HG03066 (cell line): ENCODE measurements at regions not wholly inside any gene's neighbourhood (a gene's known extent, or its start where the extent isn't known, plus 50 kb on each side); places are given as distances from the start of the nearest gene placed in this dataset.

Experiments
- ATAC-seq: cut with Tn5 transposase; IDR thresholded peaks from one replicate; pipeline ENCODE4 v1.9.1; 2021; ENCODE audit warnings: low read depth; ENCODE audit not compliant: unreplicated experiment

DNA sequence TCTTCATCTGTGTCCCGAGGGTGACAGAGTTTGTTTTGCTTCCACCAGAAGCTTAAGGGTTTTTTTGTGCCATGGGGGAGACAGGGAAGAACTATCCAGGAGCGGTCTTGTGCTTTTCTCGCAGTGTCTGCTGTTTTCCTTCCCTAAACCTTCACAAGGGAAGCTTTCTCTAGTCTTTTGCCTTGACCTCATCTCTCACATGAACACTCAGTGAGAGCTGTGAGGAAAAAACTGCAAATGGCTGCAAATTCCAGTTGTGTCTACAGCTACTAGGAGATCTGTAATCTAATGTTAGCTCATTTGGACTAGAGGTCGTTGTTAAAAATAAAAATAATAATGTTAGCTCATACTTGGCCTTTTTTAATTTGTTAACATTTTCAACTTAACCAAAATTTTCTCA lies 264.7 kb upstream of the SESN3 start:
- no peak for ATAC-seq

DNA sequence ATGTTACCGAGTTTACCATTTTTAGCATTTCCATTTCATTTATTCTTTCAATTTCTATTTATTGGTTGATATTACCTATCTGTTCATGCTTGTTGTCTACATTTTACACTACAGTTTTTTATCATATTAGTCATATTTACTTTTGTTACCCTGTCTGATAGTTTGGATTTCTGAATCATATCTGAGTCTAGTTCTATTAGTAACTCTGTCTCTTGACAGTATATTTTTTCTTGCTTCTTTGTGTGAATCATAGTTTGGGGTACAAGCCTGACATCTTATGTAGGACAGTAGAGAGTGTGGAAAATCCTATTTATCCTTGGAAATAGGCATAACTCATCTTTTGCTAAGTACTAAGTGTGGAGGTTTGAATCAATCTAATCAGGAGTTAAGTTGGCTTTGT lies 263.9 kb upstream of the SESN3 start:
- no peak for ATAC-seq

GRCh38 chr11:95494167-95494566 lies 263.2 kb upstream of the SESN3 start:
- no peak for ATAC-seq

DNA sequence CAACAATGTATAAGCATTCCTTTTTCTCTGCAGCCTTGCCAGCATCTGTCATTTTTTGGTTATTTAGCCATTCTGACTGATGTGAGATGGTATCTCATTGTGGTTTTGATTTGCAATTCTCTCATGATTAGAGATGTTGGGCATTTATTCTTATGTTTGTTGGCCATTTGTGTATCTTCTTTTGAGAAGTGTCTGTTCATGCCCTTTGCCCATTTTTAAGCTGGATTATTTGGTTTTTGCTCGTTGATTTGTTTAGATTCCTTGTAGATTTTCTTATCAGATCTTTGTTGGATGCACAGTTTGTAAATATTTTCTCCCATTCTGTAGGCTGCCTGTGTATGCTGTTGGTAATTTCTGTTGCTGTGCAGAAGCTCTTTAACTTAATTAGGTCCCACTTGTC lies 259.6 kb upstream of the SESN3 start:
- ATAC-seq, result no peak

- ATAC-seq, result no peak
These were observed 256.9 kb upstream of the SESN3 start for GRCh38 chr11:95487938-95488337.

DNA sequence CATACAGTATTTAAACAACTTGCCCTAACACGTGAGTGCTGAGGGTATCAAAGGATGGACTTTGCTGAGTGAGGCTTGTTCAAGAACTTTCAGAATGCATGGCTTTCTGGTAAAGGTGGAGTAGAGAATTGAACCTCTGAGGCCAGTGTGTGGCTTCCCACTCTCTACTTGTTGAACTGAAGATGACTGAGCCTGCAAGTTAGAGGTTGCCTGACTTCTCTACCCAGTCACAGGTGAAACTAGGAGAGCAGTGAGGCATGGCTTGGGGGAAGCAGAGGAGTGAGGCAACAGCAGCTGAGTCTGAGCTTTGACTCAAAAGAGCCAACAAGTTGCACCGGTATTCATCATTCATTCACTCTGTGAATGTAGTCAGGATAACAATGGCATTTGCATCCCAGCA lies 256.4 kb upstream of the SESN3 start:
- ATAC-seq, result peak; percentile 100

DNA sequence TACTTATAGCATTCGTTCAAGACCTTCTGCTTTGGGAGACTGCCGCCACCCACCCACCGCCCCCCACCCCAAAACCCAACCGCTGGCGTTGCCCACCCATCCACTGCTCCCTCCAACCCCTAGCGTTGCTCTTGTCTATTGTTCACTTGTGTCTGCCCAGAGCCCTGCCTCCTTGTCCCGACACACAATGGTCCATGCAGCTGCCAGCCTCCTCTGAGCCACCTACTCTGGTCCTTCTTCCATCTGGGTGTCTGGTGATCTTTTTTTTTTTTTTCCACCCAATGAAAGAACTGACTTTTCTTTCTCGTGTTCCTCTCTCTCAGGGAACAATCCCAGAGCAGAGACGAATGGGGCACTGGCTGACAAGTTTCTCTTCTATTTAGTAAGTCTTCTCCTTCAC lies 256.0 kb upstream of the SESN3 start:
- no peak for ATAC-seq

GRCh38 chr11:95486466-95486865 lies 255.5 kb upstream of the SESN3 start:
- ATAC-seq, result no peak

DNA sequence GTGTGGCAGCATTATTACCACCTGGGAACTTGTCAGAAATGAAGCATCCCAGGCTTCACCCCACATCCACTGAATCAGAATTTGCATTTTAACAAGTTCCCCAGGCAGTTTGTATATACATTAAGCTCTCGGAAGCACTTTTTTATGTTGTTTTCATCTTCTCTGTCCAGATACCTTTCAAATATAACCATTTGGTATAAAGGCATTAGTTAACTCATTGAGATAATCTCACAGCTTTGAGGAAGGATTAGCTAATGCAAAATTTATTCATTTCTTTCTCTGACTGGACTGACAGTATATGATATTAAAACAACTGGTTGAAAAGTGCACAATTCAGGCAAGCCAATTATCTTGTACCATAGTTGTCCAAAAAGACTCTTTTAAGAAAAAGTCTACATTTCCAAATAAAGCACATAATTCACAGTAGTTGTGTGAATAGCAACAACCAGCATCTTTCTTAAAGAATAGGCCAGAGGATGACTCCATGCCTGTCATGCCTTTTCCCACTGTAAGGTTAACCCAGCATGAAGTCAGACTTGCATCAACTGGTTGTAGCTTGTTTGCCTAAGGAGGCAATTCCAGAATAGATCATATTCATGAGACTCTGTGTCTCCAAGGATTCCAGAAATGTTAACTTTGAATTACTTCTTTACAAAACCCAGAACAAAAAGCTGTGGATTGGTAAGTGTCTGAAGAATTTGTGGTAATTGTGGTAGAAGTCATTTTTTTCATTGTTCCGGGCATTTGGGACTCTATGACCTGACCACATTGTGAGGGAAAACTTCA lies 254.3 kb upstream of the SESN3 start:
- ATAC-seq, result no peak

- no peak for ATAC-seq
These were observed 252.3 kb upstream of the SESN3 start for GRCh38 chr11:95483339-95483738.

- ATAC-seq, result no peak
These were observed 247.0 kb upstream of the SESN3 start for GRCh38 chr11:95478003-95478402.

DNA sequence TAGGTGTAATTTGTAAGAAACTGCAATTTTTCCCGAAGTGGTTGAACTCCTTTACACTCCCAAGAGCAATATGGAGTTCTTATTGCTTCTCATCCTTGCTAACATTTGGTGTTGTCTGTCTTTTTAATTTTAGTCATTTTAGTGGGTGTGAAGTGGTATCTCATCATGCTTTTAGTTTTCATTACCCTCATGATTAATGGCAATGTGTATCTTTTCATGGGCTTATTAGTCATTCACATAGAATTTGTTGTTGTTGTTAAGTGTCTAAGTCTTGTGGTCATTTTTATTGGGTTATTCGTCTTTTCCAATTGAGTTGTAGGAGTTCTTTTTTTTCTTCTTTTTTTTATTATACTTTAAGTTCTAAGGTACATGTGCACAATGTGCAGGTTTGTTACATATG lies 238.3 kb upstream of the SESN3 start:
- ATAC-seq, result no peak

DNA sequence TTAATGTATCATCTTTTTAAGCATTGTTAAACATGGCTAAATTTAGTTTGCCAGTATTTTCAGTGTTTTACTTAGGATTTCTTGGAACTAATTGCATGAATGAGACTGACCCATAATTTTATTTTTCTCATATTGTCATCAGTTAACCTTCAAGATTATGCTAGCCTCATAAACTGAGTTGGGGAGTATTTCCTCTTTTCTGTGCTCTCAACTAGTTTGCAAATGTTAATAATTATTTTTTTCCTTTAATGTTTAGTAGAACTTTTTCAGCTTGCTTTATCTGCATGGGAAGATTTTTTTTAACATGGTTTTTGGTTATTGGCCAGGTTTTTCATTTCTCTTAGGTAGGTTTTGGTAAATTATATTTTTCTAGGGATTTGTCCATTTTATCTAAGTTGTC lies 235.4 kb upstream of the SESN3 start:
- ATAC-seq, result no peak

GRCh38 chr11:95465887-95466286 lies 234.9 kb upstream of the SESN3 start:
- no peak for ATAC-seq

- no peak for ATAC-seq
These were observed 230.9 kb upstream of the SESN3 start for GRCh38 chr11:95461858-95462257.

DNA sequence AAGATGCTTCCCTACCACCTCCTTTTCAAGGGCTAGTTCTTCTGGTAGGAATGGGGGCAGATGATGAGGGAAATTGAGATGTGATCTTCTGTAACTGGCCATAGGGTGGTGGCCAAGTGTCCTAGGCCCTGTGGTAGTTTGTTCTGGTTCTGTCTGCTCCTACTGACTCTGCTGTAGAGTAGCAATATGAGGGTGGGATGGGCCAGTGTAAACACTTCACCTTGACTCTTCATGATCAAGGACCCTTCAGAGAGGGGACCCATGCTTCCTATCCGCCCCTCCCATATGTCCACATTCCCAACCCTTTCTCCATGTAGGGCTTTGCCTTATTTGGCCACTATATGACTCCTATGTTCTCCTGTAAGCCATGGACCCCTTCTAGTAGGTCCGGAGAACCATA lies 230.3 kb upstream of the SESN3 start:
- no peak for ATAC-seq

GRCh38 chr11:95459291-95460042 lies 228.5 kb upstream of the SESN3 start:
- no peak for ATAC-seq

GRCh38 chr11:95456714-95457491 lies 225.9 kb upstream of the SESN3 start:
- no peak for ATAC-seq

DNA sequence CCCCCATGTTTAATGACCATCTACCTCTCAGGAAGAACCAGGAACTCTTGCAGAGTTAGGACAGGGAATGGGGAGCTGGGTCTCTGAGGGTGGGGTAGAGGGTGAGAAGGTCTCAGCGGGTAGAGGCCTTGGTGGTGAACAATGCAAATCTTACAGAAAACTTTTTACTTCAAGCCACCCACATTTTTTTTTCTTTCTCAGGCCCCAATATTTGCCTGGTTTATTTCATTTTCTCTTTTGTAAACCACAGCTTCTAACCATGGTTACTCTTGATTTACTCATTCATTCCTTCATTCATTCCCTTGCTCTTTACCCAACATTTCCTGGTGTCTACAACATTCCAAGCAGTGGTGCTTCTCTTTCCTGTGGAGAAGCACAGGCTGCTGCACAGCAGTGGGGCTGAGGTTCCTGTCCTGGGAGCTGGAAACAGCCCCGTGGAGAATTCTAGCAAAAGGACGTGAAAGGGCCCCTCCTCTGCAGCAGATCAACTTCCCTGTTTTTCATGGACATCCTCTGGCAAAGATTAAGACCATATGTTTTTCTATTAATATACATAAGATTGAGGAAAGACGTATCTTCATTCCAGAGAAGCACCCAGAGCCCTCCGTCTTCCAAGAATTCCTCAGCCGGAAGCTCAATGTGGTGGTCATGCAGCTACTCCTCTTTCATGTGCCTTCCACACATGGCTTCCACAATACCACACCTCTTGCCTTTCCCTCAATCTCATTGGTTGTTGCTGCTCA lies 224.4 kb upstream of the SESN3 start:
- peak; percentile 61 for ATAC-seq

GRCh38 chr11:95453616-95454171 lies 222.7 kb upstream of the SESN3 start:
- ATAC-seq, result no peak
